ENCODE measurements at regions not wholly inside any gene's neighbourhood (a gene's known extent, or its start where the extent isn't known, plus 50 kb on each side); places are given as distances from the start of the nearest gene placed in this dataset.

GRCh38 chrX:113019958-113020357 lies 179.3 kb upstream of the AMOT start:
- no peak for TF ChIP-seq CTCF (conservative IDR thresholded peaks at IDR 0.05; ENCODE audit: low read depth, low read length)
- no peak for TF ChIP-seq EZH2phosphoT487 (IDR thresholded peaks at IDR 0.05; ENCODE audit: borderline replicate concordance, low read length)
- no peak for TF ChIP-seq EZH2 (IDR thresholded peaks at IDR 0.05; ENCODE audit: low read length, unreplicated experiment)
